ENCODE measurements at regions not wholly inside any gene's neighbourhood (a gene's known extent, or its start where the extent isn't known, plus 50 kb on each side); places are given as distances from the start of the nearest gene placed in this dataset.

DNA sequence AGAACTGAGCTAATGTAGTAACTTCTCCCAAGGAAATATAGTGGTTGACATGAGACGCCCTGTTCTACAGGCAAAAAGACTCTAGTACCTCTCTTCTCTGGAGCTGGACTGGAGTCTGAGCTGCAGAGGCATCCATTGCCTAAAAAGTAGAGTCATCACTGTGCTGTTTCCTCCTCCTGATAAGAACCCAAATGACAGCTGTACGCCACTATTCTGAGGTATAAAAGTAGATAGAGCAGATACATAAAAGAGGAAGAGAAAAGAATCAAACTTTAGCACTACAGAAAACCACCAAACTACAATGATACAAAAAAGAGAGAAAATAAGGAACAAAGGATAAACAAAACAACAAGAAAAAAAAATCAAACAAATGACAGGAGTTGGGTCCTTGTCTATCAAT, 1568.8 kb downstream of the PLA2G4A start (continued):
- TF ChIP-seq, protein P1, sequence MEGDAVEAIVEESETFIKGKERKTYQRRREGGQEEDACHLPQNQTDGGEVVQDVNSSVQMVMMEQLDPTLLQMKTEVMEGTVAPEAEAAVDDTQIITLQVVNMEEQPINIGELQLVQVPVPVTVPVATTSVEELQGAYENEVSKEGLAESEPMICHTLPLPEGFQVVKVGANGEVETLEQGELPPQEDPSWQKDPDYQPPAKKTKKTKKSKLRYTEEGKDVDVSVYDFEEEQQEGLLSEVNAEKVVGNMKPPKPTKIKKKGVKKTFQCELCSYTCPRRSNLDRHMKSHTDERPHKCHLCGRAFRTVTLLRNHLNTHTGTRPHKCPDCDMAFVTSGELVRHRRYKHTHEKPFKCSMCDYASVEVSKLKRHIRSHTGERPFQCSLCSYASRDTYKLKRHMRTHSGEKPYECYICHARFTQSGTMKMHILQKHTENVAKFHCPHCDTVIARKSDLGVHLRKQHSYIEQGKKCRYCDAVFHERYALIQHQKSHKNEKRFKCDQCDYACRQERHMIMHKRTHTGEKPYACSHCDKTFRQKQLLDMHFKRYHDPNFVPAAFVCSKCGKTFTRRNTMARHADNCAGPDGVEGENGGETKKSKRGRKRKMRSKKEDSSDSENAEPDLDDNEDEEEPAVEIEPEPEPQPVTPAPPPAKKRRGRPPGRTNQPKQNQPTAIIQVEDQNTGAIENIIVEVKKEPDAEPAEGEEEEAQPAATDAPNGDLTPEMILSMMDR (IDR thresholded peaks at IDR 0.05; ENCODE audit: poor library complexity, severe bottlenecking), result no peak
- no peak for TF ChIP-seq RAD21 (conservative IDR thresholded peaks at IDR 0.05)
- TF ChIP-seq SMC3 (conservative IDR thresholded peaks at IDR 0.05; ENCODE audit: poor library complexity), result no peak

GRCh38 chr1:188402986-188403385, 1574.2 kb downstream of the PLA2G4A start:
- no peaks in the 10 kb centered on the region for H3F3A ChIP-seq (ENCODE audit: insufficient read depth, low read length, poor library complexity, severe bottlenecking)
- no peak for TF ChIP-seq SMC3 (conservative IDR thresholded peaks at IDR 0.05; ENCODE audit: poor library complexity)
- TF ChIP-seq TAF1 (IDR thresholded peaks at IDR 0.05; ENCODE audit: low read depth), result no peak
- TF ChIP-seq REST (IDR thresholded peaks at IDR 0.05; ENCODE audit: borderline replicate concordance), result no peak
- TF ChIP-seq EZH2 (IDR thresholded peaks at IDR 0.05; ENCODE audit: borderline replicate concordance, insufficient read depth, low read length, poor library complexity, severe bottlenecking), result no peak
- TF ChIP-seq POLR2AphosphoS5 (IDR thresholded peaks at IDR 0.05), result no peak
- TF ChIP-seq RAD21 (conservative IDR thresholded peaks at IDR 0.05), result no peak
- no peak for TF ChIP-seq EP300 (conservative IDR thresholded peaks at IDR 0.05; ENCODE audit: poor library complexity, severe bottlenecking)
- TF ChIP-seq MXI1 (conservative IDR thresholded peaks at IDR 0.05; ENCODE audit: poor library complexity, severe bottlenecking), result no peak
- TF ChIP-seq, protein P1 (IDR thresholded peaks at IDR 0.05; ENCODE audit: poor library complexity, severe bottlenecking), result no peak
- no peak overlapping the region for H2AFZ ChIP-seq (ENCODE audit: low read depth, low read length)
- peaks cover 7% of the 10 kb centered on the region for H3K9me3 ChIP-seq (ENCODE audit: low read length)
- H3K27me3 ChIP-seq (ENCODE audit: insufficient read depth, low read depth, low read length), result no peaks in the 10 kb centered on the region
- H4K20me1 ChIP-seq (ENCODE audit: insufficient read depth), result no peaks in the 10 kb centered on the region
- no peak overlapping the region for H3K27ac ChIP-seq (ENCODE audit: low read length)
- H3K79me2 ChIP-seq (replicated peaks; ENCODE audit: insufficient read depth, low read length), result no peaks in the 10 kb centered on the region
- H3K36me3 ChIP-seq (ENCODE audit: insufficient read depth, low read length), result no peaks in the 10 kb centered on the region
- H3K4me3 ChIP-seq (ENCODE audit: low read length), result no peak overlapping the region
- no peak overlapping the region for H3K4me2 ChIP-seq (ENCODE audit: low read length)
- H3K9me2 ChIP-seq (ENCODE audit: insufficient read depth, low read length), result no peaks in the 10 kb centered on the region
- no peak overlapping the region for H3K9ac ChIP-seq (ENCODE audit: low read length)

DNA sequence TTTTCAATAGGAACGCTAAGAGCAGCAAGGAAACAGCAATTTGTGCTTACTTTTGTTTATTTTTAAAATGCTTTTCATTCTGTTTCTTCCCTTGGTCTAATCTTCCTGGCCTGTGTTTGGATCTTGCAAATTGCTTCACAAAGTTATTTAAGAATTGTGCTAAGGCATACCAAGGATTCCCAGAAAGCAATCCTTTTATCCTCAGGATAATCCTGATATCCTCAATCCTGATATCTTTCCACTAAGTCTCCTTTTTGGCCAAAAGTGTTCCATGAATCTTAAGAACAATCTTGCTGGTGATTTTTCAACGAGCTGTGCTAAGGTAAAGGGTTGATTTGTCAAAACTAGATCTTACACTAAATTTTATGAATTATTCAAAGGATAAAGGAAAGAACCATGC, 1577.9 kb downstream of the PLA2G4A start:
- H3K9me3 ChIP-seq (ENCODE audit: low read length), result no peaks in the 10 kb centered on the region
- no peak overlapping the region for H3K27ac ChIP-seq (ENCODE audit: low read length)
- no peaks in the 10 kb centered on the region for H3K9me2 ChIP-seq (ENCODE audit: insufficient read depth, low read length)
- no peaks in the 10 kb centered on the region for H4K20me1 ChIP-seq (ENCODE audit: insufficient read depth)
- TF ChIP-seq, protein P1 (IDR thresholded peaks at IDR 0.05; ENCODE audit: poor library complexity, severe bottlenecking), result no peak
- TF ChIP-seq RAD21 (conservative IDR thresholded peaks at IDR 0.05) (no peak), MXI1 (conservative IDR thresholded peaks at IDR 0.05; ENCODE audit: poor library complexity, severe bottlenecking) (no peak), EZH2 (IDR thresholded peaks at IDR 0.05; ENCODE audit: borderline replicate concordance, insufficient read depth, low read length, poor library complexity, severe bottlenecking) (no peak), REST (IDR thresholded peaks at IDR 0.05; ENCODE audit: borderline replicate concordance) (no peak), SMC3 (conservative IDR thresholded peaks at IDR 0.05; ENCODE audit: poor library complexity) (no peak), TAF1 (IDR thresholded peaks at IDR 0.05; ENCODE audit: low read depth) (no peak)
- no peak overlapping the region for H2AFZ ChIP-seq (ENCODE audit: low read depth, low read length)
- no peak overlapping the region for H3K4me2 ChIP-seq (ENCODE audit: low read length)
- no peak overlapping the region for H3K4me3 ChIP-seq (ENCODE audit: low read length)
- H3K9ac ChIP-seq (ENCODE audit: low read length), result no peak overlapping the region
- H3K79me2 ChIP-seq (replicated peaks; ENCODE audit: insufficient read depth, low read length), result no peaks in the 10 kb centered on the region
- H3K36me3 ChIP-seq (ENCODE audit: insufficient read depth, low read length), result no peaks in the 10 kb centered on the region
- no peaks in the 10 kb centered on the region for H3F3A ChIP-seq (ENCODE audit: insufficient read depth, low read length, poor library complexity, severe bottlenecking)
- no peaks in the 10 kb centered on the region for H3K27me3 ChIP-seq (ENCODE audit: insufficient read depth, low read depth, low read length)
